ENCODE measurements at regions not wholly inside any gene's neighbourhood (a gene's known extent, or its start where the extent isn't known, plus 50 kb on each side); places are given as distances from the start of the nearest gene placed in this dataset.

GRCh38 chr15:91366111-91366510 is 266.1 kb downstream of the SV2B start:
- no peak overlapping the region for H3K4me3 ChIP-seq (ENCODE audit: low read depth in 1 of 3, low read length in 3 of 3)
- no peaks in the 10 kb centered on the region for H3K4me1 ChIP-seq (ENCODE audit: control insufficient read depth in 4 of 4, insufficient read depth in 4 of 4, low read length in 3 of 4)
- TF ChIP-seq ZBTB33 (IDR thresholded peaks at IDR 0.05) (no peak), HNF4A (conservative IDR thresholded peaks at IDR 0.05) (no peak), FOXA1 (IDR thresholded peaks at IDR 0.05) (no peak), NR2F2 (IDR thresholded peaks at IDR 0.05) (no peak), TAF1 (conservative IDR thresholded peaks at IDR 0.05) (no peak), HNF4G (IDR thresholded peaks at IDR 0.05) (no peak), RAD21 (IDR thresholded peaks at IDR 0.05) (no peak), MAX (IDR thresholded peaks at IDR 0.05) (no peak), SP1 (IDR thresholded peaks at IDR 0.05) (no peak), REST (IDR thresholded peaks at IDR 0.05) (no peak), GABPA (IDR thresholded peaks at IDR 0.05 in 1 of 2, conservative IDR thresholded peaks at IDR 0.05 in 1 of 2) (no peak), EGR1 (IDR thresholded peaks at IDR 0.05; ENCODE audit: low read depth in 2 of 2) (no peak), YY1 (IDR thresholded peaks at IDR 0.05) (no peak), CTCF (IDR thresholded peaks at IDR 0.05; ENCODE audit: low read depth, low read length, missing input control) (no peak)
- no peak overlapping the region for H3K27ac ChIP-seq (ENCODE audit: low read depth in 1 of 2, low read length in 2 of 2)
- no peaks in the 10 kb centered on the region for H3K36me3 ChIP-seq (ENCODE audit: control insufficient read depth in 4 of 4, insufficient read depth in 3 of 4, low read depth in 1 of 4, low read length in 3 of 4)
- H3K9ac ChIP-seq (ENCODE audit: low read depth in 1 of 2, low read length in 2 of 2) = no peak overlapping the region
- no peaks in the 10 kb centered on the region for H3K27me3 ChIP-seq (ENCODE audit: control insufficient read depth in 4 of 4, insufficient read depth in 4 of 4, low read length in 3 of 4)
- no peak for DNase-seq (ENCODE audit: low spot score)
- H3K9me3 ChIP-seq (ENCODE audit: control insufficient read depth in 4 of 4, low read length in 3 of 4) = no peaks in the 10 kb centered on the region
- WGBS = 83% methylated on average over 6 of the region's 6 CpGs

GRCh38 chr15:91368611-91369010 is 268.6 kb downstream of the SV2B start:
- no peak for DNase-seq (ENCODE audit: low spot score)
- no peak overlapping the region for H3K27ac ChIP-seq (ENCODE audit: low read depth in 1 of 2, low read length in 2 of 2)
- no peak overlapping the region for H3K9ac ChIP-seq (ENCODE audit: low read depth in 1 of 2, low read length in 2 of 2)
- H3K9me3 ChIP-seq (ENCODE audit: control insufficient read depth in 4 of 4, low read length in 3 of 4) = peaks cover 0 to 1% (median 0%) of the 10 kb centered on the region in 4 donors
- no peaks in the 10 kb centered on the region for H3K36me3 ChIP-seq (ENCODE audit: control insufficient read depth in 4 of 4, insufficient read depth in 3 of 4, low read depth in 1 of 4, low read length in 3 of 4)
- 71% methylated on average over 9 of the region's 9 CpGs for WGBS
- H3K4me1 ChIP-seq (ENCODE audit: control insufficient read depth in 4 of 4, insufficient read depth in 4 of 4, low read length in 3 of 4) = no peaks in the 10 kb centered on the region
- H3K27me3 ChIP-seq (ENCODE audit: control insufficient read depth in 4 of 4, insufficient read depth in 4 of 4, low read length in 3 of 4) = no peaks in the 10 kb centered on the region
- H3K4me3 ChIP-seq (ENCODE audit: low read depth in 1 of 3, low read length in 3 of 3) = no peak overlapping the region
- TF ChIP-seq HNF4A (conservative IDR thresholded peaks at IDR 0.05) (no peak), YY1 (IDR thresholded peaks at IDR 0.05) (no peak), CTCF (IDR thresholded peaks at IDR 0.05; ENCODE audit: low read depth, low read length, missing input control) (no peak), MAX (IDR thresholded peaks at IDR 0.05) (no peak), TAF1 (conservative IDR thresholded peaks at IDR 0.05) (no peak), NR2F2 (IDR thresholded peaks at IDR 0.05) (no peak), RXRA (IDR thresholded peaks at IDR 0.05) (no peak), GABPA (IDR thresholded peaks at IDR 0.05 in 1 of 2, conservative IDR thresholded peaks at IDR 0.05 in 1 of 2) (no peak)
